K562 (cell line): ENCODE measurements at regions not wholly inside any gene's neighbourhood (a gene's known extent, or its start where the extent isn't known, plus 50 kb on each side); places are given as distances from the start of the nearest gene placed in this dataset.

Source experiments
- EGR1 ChIP-seq: fragments of 450-650 bp; conservative IDR thresholded peaks from 2 replicates; pipeline ENCODE4 v1.6.1; 2017; ENCODE audit warnings: mild to moderate bottlenecking
- FOXA1 ChIP-seq: fragments of 450-650 bp; IDR thresholded peaks from 2 replicates; pipeline ENCODE4 v1.6.1; 2016; ENCODE audit warnings: mild to moderate bottlenecking, borderline replicate concordance
- RHOXF2B ChIP-seq: fragments of 250-450 bp; sonication (Bioruptor Pico); conservative IDR thresholded peaks from 2 replicates; pipeline ENCODE4 v1.5.1; 2021
- SAP30 ChIP-seq: fragments of 200-600 bp; sonication (generic); IDR thresholded peaks from 2 replicates; pipeline ENCODE4 v1.6.1; 2012; ENCODE audit warnings: borderline replicate concordance, low read depth, mild to moderate bottlenecking, moderate library complexity, low read length, control low read depth, inconsistent platforms; ENCODE audit not compliant: insufficient read depth, poor library complexity, severe bottlenecking
- SMARCA4 ChIP-seq: fragments of 450-650 bp; IDR thresholded peaks from 2 replicates; pipeline ENCODE4 v1.6.1; 2016
- SP2 ChIP-seq: IDR thresholded peaks from 2 replicates; pipeline ENCODE4 v1.6.1; 2011; ENCODE audit warnings: mild to moderate bottlenecking, low read depth, low read length, moderate library complexity; ENCODE audit not compliant: poor library complexity, severe bottlenecking; ENCODE audit errors: extremely low read depth
- TEAD1 ChIP-seq, 2 experiments: fragments of 450-650 bp in 1 of 2; sonication (generic) in 1 of 2; formaldehyde crosslinking; IDR thresholded peaks; 2 replicates each; pipeline versions ENCODE4 v1.4.0 to v1.8.0; 2020 to 2022; ENCODE audit warnings: mild to moderate bottlenecking in 2 of 2, missing genetic modification reagents in 1 of 2
- U2AF1 ChIP-seq: fragments of 200-400 bp; formaldehyde crosslinking; optimal IDR thresholded peaks from 2 replicates; pipeline ENCODE3; 2017; ENCODE audit warnings: mild to moderate bottlenecking, low read depth, low read length, moderate library complexity
- ZBTB7A ChIP-seq: IDR thresholded peaks from 2 replicates; pipeline ENCODE4 v1.6.1; 2011; ENCODE audit warnings: low read depth, mild to moderate bottlenecking, low read length, moderate library complexity, borderline replicate concordance; ENCODE audit not compliant: control insufficient read depth
- ZKSCAN1 ChIP-seq: fragments of 150-350 bp; IDR thresholded peaks from 2 replicates; pipeline ENCODE4 v1.6.1; 2016; ENCODE audit warnings: low read depth, low read length
- ZNF589 ChIP-seq: fragments of 200-800 bp; sonication (Bioruptor generic); IDR thresholded peaks from 2 replicates; pipeline ENCODE4 v1.6.1; 2016; ENCODE audit warnings: low read depth, missing genetic modification characterization, missing compliant biosample characterization
- TF ChIP-seq, protein P1 (sequence below): fragments of 450-650 bp; IDR thresholded peaks from 2 replicates; pipeline ENCODE4 v1.6.1; 2018; ENCODE audit warnings: mild to moderate bottlenecking, low read depth; ENCODE audit not compliant: partially characterized antibody
- TF ChIP-seq, protein P2 (sequence below): sonication (generic); formaldehyde crosslinking; IDR thresholded peaks from 2 replicates; pipeline ENCODE4 v1.8.0; 2022; ENCODE audit warnings: mild to moderate bottlenecking, missing genetic modification reagents

DNA sequence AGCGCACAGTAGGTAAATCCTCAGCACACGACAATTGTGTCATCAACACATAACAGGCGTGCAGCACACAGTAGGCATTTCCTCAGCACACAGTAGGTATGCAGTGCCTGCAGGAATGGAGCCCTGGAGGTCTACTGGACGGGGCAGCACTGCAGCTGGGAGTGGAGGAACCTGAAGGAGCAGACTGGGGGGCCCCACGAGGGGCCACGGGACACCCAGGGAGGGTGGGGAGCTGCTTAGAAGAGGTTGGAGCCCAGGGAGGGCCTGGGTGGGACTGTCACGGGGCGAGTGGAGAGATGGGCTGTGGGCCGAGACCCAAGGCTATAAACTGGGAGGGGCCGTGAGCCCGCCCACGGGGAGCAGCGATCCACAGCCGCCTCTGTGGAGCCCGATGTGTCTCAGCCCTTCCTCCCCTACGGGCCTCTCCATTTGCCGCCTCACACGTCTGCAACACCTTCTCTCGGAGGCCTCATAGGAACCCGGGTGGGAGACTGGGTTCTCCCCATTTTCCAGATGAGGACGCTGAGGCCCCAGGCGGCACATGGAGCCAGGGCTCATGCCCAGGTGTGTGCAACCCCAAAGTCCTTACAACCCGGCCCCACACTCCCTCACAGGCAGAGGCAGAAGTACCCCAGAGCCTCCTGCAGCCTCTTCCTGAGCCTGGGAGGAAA is 101.5 kb downstream of the MICALL2 start (continued):
- TF ChIP-seq, protein P1, sequence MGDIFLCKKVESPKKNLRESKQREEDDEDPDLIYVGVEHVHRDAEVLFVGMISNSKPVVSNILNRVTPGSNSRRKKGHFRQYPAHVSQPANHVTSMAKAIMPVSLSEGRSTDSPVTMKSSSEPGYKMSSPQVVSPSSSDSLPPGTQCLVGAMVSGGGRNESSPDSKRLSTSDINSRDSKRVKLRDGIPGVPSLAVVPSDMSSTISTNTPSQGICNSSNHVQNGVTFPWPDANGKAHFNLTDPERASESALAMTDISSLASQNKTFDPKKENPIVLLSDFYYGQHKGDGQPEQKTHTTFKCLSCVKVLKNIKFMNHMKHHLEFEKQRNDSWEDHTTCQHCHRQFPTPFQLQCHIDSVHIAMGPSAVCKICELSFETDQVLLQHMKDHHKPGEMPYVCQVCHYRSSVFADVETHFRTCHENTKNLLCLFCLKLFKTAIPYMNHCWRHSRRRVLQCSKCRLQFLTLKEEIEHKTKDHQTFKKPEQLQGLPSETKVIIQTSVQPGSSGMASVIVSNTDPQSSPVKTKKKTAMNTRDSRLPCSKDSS: peak; percentile 59
- TF ChIP-seq ZBTB7A (0 out of 2 replicates have a peak, but pooled peaks have one; percentile 15), TEAD1 (CRISPR knock-in tag; IDR thresholded peaks at IDR 0.05) (peak in 1 of 2 experiments; percentile 51; a peak in 1 of 4 replicates), SP2 (no peak), FOXA1 (no peak), SAP30 (no peak), U2AF1 (no peak), ZNF589 (CRISPR knock-in tag) (0 out of 2 replicates have a peak, but pooled peaks have one; percentile 29), EGR1 (0 out of 2 replicates have a peak, but pooled peaks have one; percentile 10), ZKSCAN1 (peak; percentile 99), SMARCA4 (no peak), RHOXF2B (CRISPR knock-in tag) (no peak)
- TF ChIP-seq, protein P2, sequence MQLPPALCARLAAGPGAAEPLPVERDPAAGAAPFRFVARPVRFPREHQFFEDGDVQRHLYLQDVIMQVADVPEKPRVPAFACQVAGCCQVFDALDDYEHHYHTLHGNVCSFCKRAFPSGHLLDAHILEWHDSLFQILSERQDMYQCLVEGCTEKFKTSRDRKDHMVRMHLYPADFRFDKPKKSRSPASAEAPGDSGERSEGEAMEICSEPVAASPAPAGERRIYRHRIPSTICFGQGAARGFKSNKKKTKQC: no peak
